HepG2 (cell line): ENCODE measurements at regions not wholly inside any gene's neighbourhood (a gene's known extent, or its start where the extent isn't known, plus 50 kb on each side); places are given as distances from the start of the nearest gene placed in this dataset.

Experiments used
- ATAC-seq: fragments of 200-7000 bp; cut with Tn5 transposase; 3 replicates; pipeline ENCODE4 v1.9.1; 2020; ENCODE audit warnings: mild to moderate bottlenecking, moderate library complexity
- BruUV-seq: library from RNA; stranded (reverse); fragments of 400-500 nt; replicated peaks from 2 replicates; lab custom pipeline; 2021; lab: Mats Ljungman, UMichigan
- CTCF ChIA-PET: fragments of 300-600 bp; formaldehyde crosslinking; extraction: SDS; loops from one replicate; lab custom pipeline; 2021; ENCODE audit warnings: low total read pairs, inconsistent platforms, low intra/inter-chr PET ratio; lab: Yijun Ruan, JAX
- POLR2A ChIA-PET: fragments of 350-600 bp; sonication (Branson Sonifier 250); formaldehyde crosslinking; loops from one replicate; lab custom pipeline; 2020; ENCODE audit warnings: antibody characterized with exemption, inconsistent platforms; lab: Yijun Ruan, JAX
- DNase-seq: peaks from one replicate; pipeline ENCODE4 v3.0.0-alpha.2; 2015; ENCODE audit warnings: low spot score
- FAIRE-seq: peaks from 3 replicates; lab custom pipeline; 2011; peaks lifted over from hg19 to GRCh38; lab: Jason Lieb, UNC
- H2AFZ ChIP-seq: one replicate; pipeline ENCODE4 v1.6.1; 2011; ENCODE audit warnings: low read length, inconsistent platforms
- H3K27ac ChIP-seq: fragments of 300-600 bp; 3 replicates; pipeline ENCODE4 v1.8.0; 2011; ENCODE audit warnings: mixed run types, mild to moderate bottlenecking, mixed read lengths, low read length, inconsistent platforms; ENCODE audit not compliant: insufficient read depth; ENCODE audit errors: extremely low read length
- H3K27me3 ChIP-seq, 2 experiments: fragments of 200-600 bp in 1 of 2; 2 replicates in 1 of 2; 3 replicates in 1 of 2; pipeline versions ENCODE4 v1.6.0 to v1.8.0; 2011; ENCODE audit warnings: low read length in 2 of 2, mild to moderate bottlenecking in 2 of 2, moderate library complexity in 2 of 2, inconsistent platforms in 1 of 2; ENCODE audit not compliant: insufficient read depth in 2 of 2, control insufficient read depth in 1 of 2
- H3K36me3 ChIP-seq, 2 experiments: fragments of 200-600 bp in 1 of 2; replicated peaks in 1 of 2; 2 replicates in 1 of 2; 3 replicates in 1 of 2; pipeline versions ENCODE4 v1.5.1 to v1.8.0; 2011; ENCODE audit warnings: low read length in 2 of 2, inconsistent platforms in 1 of 2; ENCODE audit not compliant: insufficient read depth in 2 of 2, control insufficient read depth in 1 of 2
- H3K4me1 ChIP-seq: 2 replicates; pipeline ENCODE4 v1.5.1; 2012; ENCODE audit warnings: low read length, inconsistent platforms; ENCODE audit not compliant: insufficient read depth
- H3K4me2 ChIP-seq: 2 replicates; pipeline ENCODE4 v1.6.0; 2011; ENCODE audit warnings: low read depth, low read length, inconsistent platforms
- H3K4me3 ChIP-seq, 3 experiments: fragments of 200-600 bp in 1 of 3; sonication (generic), shearing (Covaris generic) in 1 of 3; replicated peaks in 1 of 3; 2 replicates each; pipeline ENCODE4 v1.5.1; 2011 to 2016; ENCODE audit warnings: low read length in 3 of 3, inconsistent platforms in 2 of 3, low read depth in 2 of 3, mild to moderate bottlenecking in 2 of 3, control low read depth in 1 of 3, mixed read lengths in 1 of 3; ENCODE audit not compliant: insufficient read depth in 1 of 3
- H3K79me2 ChIP-seq: one replicate; pipeline ENCODE4 v1.6.1; 2011; ENCODE audit warnings: low read length, inconsistent platforms; ENCODE audit not compliant: insufficient read depth
- H3K9ac ChIP-seq: 2 replicates; pipeline ENCODE4 v1.6.0; 2011; ENCODE audit warnings: mild to moderate bottlenecking, low read depth, low read length, inconsistent platforms; ENCODE audit not compliant: insufficient read depth
- H3K9me3 ChIP-seq: 2 replicates; pipeline ENCODE4 v1.5.1; 2012; ENCODE audit warnings: mild to moderate bottlenecking, low read length
- H4K20me1 ChIP-seq: 2 replicates; pipeline ENCODE4 v1.6.0; 2011; ENCODE audit warnings: inconsistent platforms, mild to moderate bottlenecking, low read length, moderate library complexity; ENCODE audit not compliant: insufficient read depth
- AKNA ChIP-seq: sonication (generic); formaldehyde crosslinking; IDR thresholded peaks from 2 replicates; pipeline ENCODE4 v1.4.0; 2020; ENCODE audit warnings: missing genetic modification reagents, borderline replicate concordance
- FOXP1 ChIP-seq, 2 experiments: fragments of 450-650 bp in 1 of 2; IDR thresholded peaks; 2 replicates each; pipeline ENCODE4 v1.6.1; 2017 to 2018; ENCODE audit warnings: antibody characterized with exemption in 1 of 2
- NFATC3 ChIP-seq: sonication (generic); formaldehyde crosslinking; IDR thresholded peaks from 2 replicates; pipeline ENCODE4 v1.5.1; 2020; ENCODE audit warnings: mild to moderate bottlenecking, missing genetic modification reagents
- PHF5A ChIP-seq: IDR thresholded peaks from one replicate; pipeline ENCODE4 v1.6.1; 2018; ENCODE audit warnings: low read depth, missing genetic modification reagents; ENCODE audit not compliant: unreplicated experiment
- RBM39 ChIP-seq: fragments of 200-400 bp; formaldehyde crosslinking; IDR thresholded peaks from one replicate; pipeline ENCODE4 v1.6.1; 2018; ENCODE audit warnings: antibody characterized with exemption, mild to moderate bottlenecking, low read depth, low read length; ENCODE audit not compliant: poor library complexity, severe bottlenecking
- TAF15 ChIP-seq: fragments of 200-400 bp; formaldehyde crosslinking; IDR thresholded peaks from one replicate; pipeline ENCODE4 v1.6.1; 2018; ENCODE audit warnings: mild to moderate bottlenecking, low read depth, low read length; ENCODE audit not compliant: poor library complexity, severe bottlenecking
- YEATS4 ChIP-seq: sonication (generic); formaldehyde crosslinking; IDR thresholded peaks from 2 replicates; pipeline ENCODE4 v1.4.0; 2020; ENCODE audit warnings: missing genetic modification reagents, borderline replicate concordance
- ZBTB44 ChIP-seq: sonication (generic); formaldehyde crosslinking; IDR thresholded peaks from 2 replicates; pipeline ENCODE4 v1.4.0; 2020; ENCODE audit warnings: missing genetic modification reagents
- ZNF549 ChIP-seq: sonication (generic); formaldehyde crosslinking; IDR thresholded peaks from 2 replicates; pipeline ENCODE4 v1.5.0; 2020; ENCODE audit warnings: missing genetic modification reagents
- ZNF770 ChIP-seq: sonication (generic); formaldehyde crosslinking; IDR thresholded peaks from 2 replicates; pipeline ENCODE4 v1.5.0; 2020; ENCODE audit warnings: mild to moderate bottlenecking, missing genetic modification reagents
- WGBS: methylation state at CpG from one replicate; pipeline ENCODE4 v1.1.6; 2017; ENCODE audit warnings: low lambda C conversion rate; 5-methylcytosine and 5-hydroxymethylcytosine counted together
- in situ Hi-C: cut with HindIII; loops from 2 replicates; pipeline ENCODE4 v1.10.0; 2017; ENCODE audit warnings: low pct_unique_long_range_greater_than_20kb; ENCODE audit not compliant: extremely low pct_ligation_motif_present
- intact Hi-C: fragments of 100-400 bp; cut with micrococcal nuclease; formaldehyde crosslinking; loops from one replicate; pipeline ENCODE4 v1.10.0; 2022; ENCODE audit not compliant: unreplicated experiment
- TF ChIP-seq, protein P1 (sequence below): sonication (generic); formaldehyde crosslinking; IDR thresholded peaks from 2 replicates; pipeline ENCODE4 v1.4.0; 2020; ENCODE audit warnings: missing genetic modification reagents, mild to moderate bottlenecking, borderline replicate concordance

- TF ChIP-seq ZBTB44 (CRISPR knock-in tag) = no peak
- no peak for TF ChIP-seq FOXP1 (IDR thresholded peaks at IDR 0.05)
- no peak for TF ChIP-seq FOXP1 (CRISPR knock-in tag; IDR thresholded peaks at IDR 0.05)
- no peak for TF ChIP-seq PHF5A (CRISPR knock-in tag)
- no peak for TF ChIP-seq RBM39
Observed at GRCh38 chr1:172929006-172929405, 121.7 kb downstream of the TNFSF18 start (continued).

DNA sequence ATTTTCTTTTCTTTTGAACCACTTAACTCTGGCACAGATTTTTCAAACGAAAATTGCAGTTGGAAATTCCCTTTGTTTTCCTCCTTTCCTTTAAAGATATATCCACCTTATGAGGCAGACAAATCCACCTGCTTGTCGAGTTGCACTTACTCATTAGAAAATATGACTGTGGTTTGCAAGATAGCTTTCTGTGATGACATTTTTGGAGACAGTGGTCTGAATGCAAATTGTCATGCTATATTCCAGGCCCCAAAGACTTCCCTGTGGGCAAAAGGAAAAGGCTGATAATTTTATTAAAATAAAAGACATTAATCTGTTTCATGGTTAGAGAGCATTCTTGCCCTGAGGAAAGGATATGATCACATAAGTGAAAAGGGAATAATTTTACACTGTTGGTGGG, 120.6 kb downstream of the TNFSF18 start:
- Histone ChIP-seq H4K20me1 (no peaks in the 10 kb centered on the region), H3K4me2 (no peak overlapping the region), H3K79me2 (no peaks in the 10 kb centered on the region), H3K4me3 (no peak overlapping the region), H2AFZ (no peak overlapping the region), H3K27me3 (no peaks in the 10 kb centered on the region), H3K4me1 (peaks cover 26% of the 10 kb centered on the region), H3K9ac (no peak overlapping the region), H3K27ac (no peak overlapping the region), H3K36me3 (no peaks in the 10 kb centered on the region), H3K9me3 (no peaks in the 10 kb centered on the region)
- intact Hi-C loops (no loop called here), in situ Hi-C loops (no loop called here)
- DNase-seq (no peak), FAIRE-seq (no peak), ATAC-seq (no peak)
- 0% methylated on average over 2 of the region's 2 CpGs for WGBS
- BruUV-seq = no TSS peak
- ChIA-PET POLR2A (no interaction called here), CTCF (no interaction called here)
- TF ChIP-seq YEATS4 (CRISPR knock-in tag) = no peak
- TF ChIP-seq AKNA (CRISPR knock-in tag) = no peak
- TF ChIP-seq TAF15 = no peak
- no peak for TF ChIP-seq ZNF770 (CRISPR knock-in tag)
- no peak for TF ChIP-seq ZNF549 (CRISPR knock-in tag)
- no peak for TF ChIP-seq NFATC3 (CRISPR knock-in tag)
- TF ChIP-seq, protein P1, sequence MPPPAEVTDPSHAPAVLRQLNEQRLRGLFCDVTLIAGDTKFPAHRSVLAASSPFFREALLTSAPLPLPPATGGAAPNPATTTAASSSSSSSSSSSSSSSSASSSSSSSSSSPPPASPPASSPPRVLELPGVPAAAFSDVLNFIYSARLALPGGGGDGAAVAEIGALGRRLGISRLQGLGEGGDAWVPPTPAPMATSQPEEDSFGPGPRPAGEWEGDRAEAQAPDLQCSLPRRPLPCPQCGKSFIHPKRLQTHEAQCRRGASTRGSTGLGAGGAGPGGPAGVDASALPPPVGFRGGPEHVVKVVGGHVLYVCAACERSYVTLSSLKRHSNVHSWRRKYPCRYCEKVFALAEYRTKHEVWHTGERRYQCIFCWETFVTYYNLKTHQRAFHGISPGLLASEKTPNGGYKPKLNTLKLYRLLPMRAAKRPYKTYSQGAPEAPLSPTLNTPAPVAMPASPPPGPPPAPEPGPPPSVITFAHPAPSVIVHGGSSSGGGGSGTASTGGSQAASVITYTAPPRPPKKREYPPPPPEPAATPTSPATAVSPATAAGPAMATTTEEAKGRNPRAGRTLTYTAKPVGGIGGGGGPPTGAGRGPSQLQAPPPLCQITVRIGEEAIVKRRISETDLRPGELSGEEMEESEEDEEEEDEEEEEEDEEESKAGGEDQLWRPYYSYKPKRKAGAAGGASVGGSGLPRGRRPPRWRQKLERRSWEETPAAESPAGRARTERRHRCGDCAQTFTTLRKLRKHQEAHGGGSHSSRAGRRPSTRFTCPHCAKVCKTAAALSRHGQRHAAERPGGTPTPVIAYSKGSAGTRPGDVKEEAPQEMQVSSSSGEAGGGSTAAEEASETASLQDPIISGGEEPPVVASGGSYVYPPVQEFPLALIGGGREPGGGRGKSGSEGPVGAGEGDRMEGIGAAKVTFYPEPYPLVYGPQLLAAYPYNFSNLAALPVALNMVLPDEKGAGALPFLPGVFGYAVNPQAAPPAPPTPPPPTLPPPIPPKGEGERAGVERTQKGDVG = no peak
